A673 (cell line): ENCODE measurements at regions not wholly inside any gene's neighbourhood (a gene's known extent, or its start where the extent isn't known, plus 50 kb on each side); places are given as distances from the start of the nearest gene placed in this dataset.
"Not testable (repeated sequence)": the region's sequence is repeated elsewhere in the genome, so short reads cannot be mapped to it uniquely, and the experiment has no call there.

ENCODE experiments used
- BruUV-seq: library from RNA; stranded (reverse); fragments of 400-500 nt; replicated peaks from 2 replicates; lab custom pipeline; 2021; lab: Mats Ljungman, UMichigan
- CTCF ChIA-PET: fragments of 300-600 bp; sonication (Branson Sonifier 250); formaldehyde crosslinking; loops from one replicate; lab custom pipeline; 2022; ENCODE audit warnings: antibody characterized with exemption; lab: Charles Lee
- POLR2A ChIA-PET: fragments of 300-600 bp; sonication (Branson Sonifier 250); formaldehyde crosslinking; loops from one replicate; lab custom pipeline; 2022; ENCODE audit warnings: antibody characterized with exemption; ENCODE audit not compliant: low non-redundant PET; lab: Charles Lee
- DNase-seq: peaks from one replicate; pipeline ENCODE4 v3.0.0-alpha.2; 2015; ENCODE audit warnings: low spot score
- H3K27ac ChIP-seq: fragments of 200-600 bp; sonication (generic); 2 replicates; pipeline ENCODE4 v1.5.1; 2016; ENCODE audit warnings: mixed run types, low read depth, mild to moderate bottlenecking, mixed read lengths, antibody characterized with exemption, low read length; ENCODE audit not compliant: poor library complexity, severe bottlenecking
- H3K27me3 ChIP-seq: fragments of 200-600 bp; sonication (generic); replicated peaks from 2 replicates; pipeline ENCODE4 v1.6.1; 2017; ENCODE audit warnings: mixed run types, low read depth, mild to moderate bottlenecking, mixed read lengths, antibody characterized with exemption, low read length; ENCODE audit not compliant: insufficient read depth, poor library complexity
- H3K36me3 ChIP-seq: fragments of 200-600 bp; sonication (generic); 2 replicates; pipeline ENCODE4 v1.6.1; 2016; ENCODE audit warnings: mixed run types, mild to moderate bottlenecking, mixed read lengths, antibody characterized with exemption, low read length; ENCODE audit not compliant: insufficient read depth, poor library complexity, severe bottlenecking
- H3K4me1 ChIP-seq: fragments of 200-600 bp; sonication (generic); 2 replicates; pipeline ENCODE4 v1.6.1; 2017; ENCODE audit warnings: mixed run types, mild to moderate bottlenecking, mixed read lengths, antibody characterized with exemption, low read length; ENCODE audit not compliant: insufficient read depth, poor library complexity, severe bottlenecking
- H3K4me3 ChIP-seq: fragments of 200-600 bp; sonication (generic); 2 replicates; pipeline ENCODE4 v1.5.1; 2016; ENCODE audit warnings: low read depth, mixed run types, mild to moderate bottlenecking, mixed read lengths, low read length; ENCODE audit not compliant: poor library complexity, severe bottlenecking
- H3K9me3 ChIP-seq: fragments of 200-600 bp; sonication (generic); 2 replicates; pipeline ENCODE4 v1.6.1; 2016; ENCODE audit warnings: mixed run types, low read depth, mild to moderate bottlenecking, mixed read lengths, antibody characterized with exemption, low read length; ENCODE audit not compliant: poor library complexity, severe bottlenecking
- EZH2 ChIP-seq: fragments of 200-600 bp; sonication (generic); IDR thresholded peaks from 2 replicates; pipeline ENCODE4 v1.6.1; 2017; ENCODE audit warnings: borderline replicate concordance, low read depth, mild to moderate bottlenecking, mixed read lengths, antibody characterized with exemption, low read length; ENCODE audit not compliant: poor library complexity, severe bottlenecking
- intact Hi-C: fragments of 100-400 bp; cut with micrococcal nuclease; formaldehyde crosslinking; loops from one replicate; pipeline ENCODE4 v1.10.0; 2022; ENCODE audit not compliant: unreplicated experiment
- TF ChIP-seq, protein P1 (sequence below): fragments of 300-800, 200-600 bp; sonication (generic); conservative IDR thresholded peaks from 2 replicates; pipeline ENCODE4 v1.5.1; 2017; ENCODE audit warnings: low read depth, mild to moderate bottlenecking, antibody characterized with exemption, low read length, moderate library complexity, mixed read lengths

DNA sequence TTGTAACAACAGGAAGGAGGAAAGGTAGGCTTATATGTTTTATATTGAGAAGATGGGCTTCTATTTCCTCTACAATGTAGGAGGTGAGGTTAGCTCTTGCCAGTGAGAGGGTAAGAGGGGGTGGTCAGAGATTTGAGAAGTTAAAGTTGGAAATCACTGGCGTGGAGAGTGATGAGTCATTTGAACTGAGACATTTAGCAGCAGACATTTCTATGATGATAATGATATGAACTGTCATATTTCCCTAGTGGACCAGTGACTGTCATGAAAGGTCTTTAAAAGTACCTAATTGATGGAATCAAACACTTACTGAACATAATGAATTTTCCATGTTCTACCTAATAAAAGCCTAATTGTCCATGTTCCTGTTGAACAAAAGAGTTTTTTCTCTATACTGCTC lies 126.1 kb downstream of the FAM161A start:
- no peaks in the 10 kb centered on the region for H3K27me3 ChIP-seq
- ChIA-PET POLR2A (no interaction called here), CTCF (no interaction called here)
- intact Hi-C loops = no loop called here
- no TSS peak for BruUV-seq
- no peak overlapping the region for H3K27ac ChIP-seq
- no peaks in the 10 kb centered on the region for H3K36me3 ChIP-seq
- H3K9me3 ChIP-seq = peaks cover 3% of the 10 kb centered on the region
- DNase-seq = no peak
- TF ChIP-seq EZH2 = no peak
- TF ChIP-seq, protein P1, sequence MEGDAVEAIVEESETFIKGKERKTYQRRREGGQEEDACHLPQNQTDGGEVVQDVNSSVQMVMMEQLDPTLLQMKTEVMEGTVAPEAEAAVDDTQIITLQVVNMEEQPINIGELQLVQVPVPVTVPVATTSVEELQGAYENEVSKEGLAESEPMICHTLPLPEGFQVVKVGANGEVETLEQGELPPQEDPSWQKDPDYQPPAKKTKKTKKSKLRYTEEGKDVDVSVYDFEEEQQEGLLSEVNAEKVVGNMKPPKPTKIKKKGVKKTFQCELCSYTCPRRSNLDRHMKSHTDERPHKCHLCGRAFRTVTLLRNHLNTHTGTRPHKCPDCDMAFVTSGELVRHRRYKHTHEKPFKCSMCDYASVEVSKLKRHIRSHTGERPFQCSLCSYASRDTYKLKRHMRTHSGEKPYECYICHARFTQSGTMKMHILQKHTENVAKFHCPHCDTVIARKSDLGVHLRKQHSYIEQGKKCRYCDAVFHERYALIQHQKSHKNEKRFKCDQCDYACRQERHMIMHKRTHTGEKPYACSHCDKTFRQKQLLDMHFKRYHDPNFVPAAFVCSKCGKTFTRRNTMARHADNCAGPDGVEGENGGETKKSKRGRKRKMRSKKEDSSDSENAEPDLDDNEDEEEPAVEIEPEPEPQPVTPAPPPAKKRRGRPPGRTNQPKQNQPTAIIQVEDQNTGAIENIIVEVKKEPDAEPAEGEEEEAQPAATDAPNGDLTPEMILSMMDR = no peak
- no peaks in the 10 kb centered on the region for H3K4me1 ChIP-seq
- H3K4me3 ChIP-seq = no peak overlapping the region

DNA sequence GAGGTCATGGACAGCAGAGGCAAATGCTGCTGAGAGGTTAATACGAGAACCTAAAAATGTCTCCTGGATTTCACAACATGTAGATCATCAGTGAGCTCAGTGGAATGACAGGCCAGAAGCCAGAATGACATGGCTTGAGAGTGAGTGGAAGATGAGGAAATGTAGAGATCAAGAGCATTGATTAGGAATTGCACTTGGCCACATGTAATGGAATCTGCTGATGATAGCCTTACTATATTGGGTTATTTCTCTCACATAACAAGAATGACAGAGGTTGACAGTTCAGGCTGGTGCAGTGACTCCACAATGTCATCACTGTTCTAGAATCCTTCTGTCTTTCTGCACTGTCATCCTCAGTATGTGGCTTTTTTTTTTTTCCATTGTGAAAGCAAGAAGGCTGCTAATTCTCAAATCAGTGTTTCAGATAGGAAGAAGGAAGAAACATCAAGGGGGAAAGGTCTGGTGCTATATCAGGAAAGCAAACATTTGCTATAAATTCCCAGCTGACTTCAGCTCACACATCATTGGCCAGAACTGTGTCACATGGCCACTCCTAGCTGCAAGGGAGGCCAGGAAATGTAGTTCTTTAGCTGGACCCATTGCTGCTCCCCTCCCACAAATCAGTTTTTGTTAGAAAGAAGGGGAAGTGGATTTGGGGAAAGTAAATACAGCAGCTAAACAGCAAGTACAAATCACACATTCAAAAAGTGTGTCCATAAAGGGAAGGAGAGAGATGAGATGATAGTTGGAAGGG lies 127.2 kb downstream of the FAM161A start:
- TF ChIP-seq, protein P1 = no peak
- no peak for TF ChIP-seq EZH2
- DNase-seq = no peak
- Histone ChIP-seq H3K27me3 (no peaks in the 10 kb centered on the region), H3K4me1 (no peaks in the 10 kb centered on the region), H3K4me3 (no peak overlapping the region), H3K36me3 (no peaks in the 10 kb centered on the region), H3K27ac (no peak overlapping the region), H3K9me3 (peaks cover 3% of the 10 kb centered on the region)
- no TSS peak for BruUV-seq
- ChIA-PET CTCF (no interaction called here), POLR2A (no interaction called here)
- intact Hi-C loops = no loop called here

DNA sequence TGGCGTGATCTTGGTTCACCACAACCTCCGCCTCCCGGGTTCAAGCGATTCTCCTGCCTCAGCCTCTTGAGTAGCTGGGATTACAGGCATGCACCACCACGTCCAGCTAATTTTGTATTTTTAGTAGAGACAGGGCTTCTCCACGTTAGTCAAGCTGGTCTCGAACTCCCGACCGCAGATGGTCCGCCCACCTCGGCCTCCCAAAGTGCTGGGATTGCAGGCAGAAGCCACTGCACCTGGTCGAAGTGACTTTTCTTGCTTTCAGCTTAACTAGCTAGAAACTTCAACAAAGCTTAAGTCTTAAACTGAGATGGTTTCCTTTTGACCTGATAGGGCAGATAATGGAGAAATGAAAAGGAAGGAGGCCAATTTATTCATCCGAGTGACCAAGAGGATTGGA lies 130.5 kb downstream of the FAM161A start:
- H3K4me1 ChIP-seq, intact Hi-C loops, H3K27ac ChIP-seq, H3K36me3 ChIP-seq, BruUV-seq, H3K4me3 ChIP-seq, POLR2A ChIA-PET, DNase-seq, H3K9me3 ChIP-seq, H3K27me3 ChIP-seq: not testable (repeated sequence)
- CTCF ChIA-PET = interaction anchor here (0.6 kb wide), 1 partner anchor 686 kb away, joined by 4 read pairs; no protein-coding TSS in a partner anchor

DNA sequence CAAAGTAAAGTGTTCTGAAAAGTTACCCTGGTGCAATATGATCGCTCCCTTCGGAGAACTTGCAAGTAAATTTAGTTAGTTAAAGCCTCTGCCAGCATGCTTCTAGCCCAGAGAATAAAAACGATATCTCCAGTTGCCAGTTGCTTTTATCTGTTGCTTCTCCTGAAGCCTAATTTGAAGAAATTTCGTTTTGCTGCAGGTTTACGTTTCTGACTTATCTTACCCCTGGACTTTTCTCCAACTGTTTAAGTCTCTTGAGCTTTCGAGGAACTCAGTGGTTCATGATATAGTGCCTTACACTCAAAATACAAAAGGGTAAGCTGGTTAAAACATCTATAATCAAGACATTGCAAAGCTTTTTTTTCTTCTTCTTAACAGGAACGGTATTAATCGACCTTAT lies 131.1 kb downstream of the FAM161A start:
- no peak for DNase-seq
- POLR2A ChIA-PET = no interaction called here
- CTCF ChIA-PET = no interaction called here
- H3K9me3 ChIP-seq = peaks cover 3% of the 10 kb centered on the region
- no peaks in the 10 kb centered on the region for H3K36me3 ChIP-seq
- no peaks in the 10 kb centered on the region for H3K27me3 ChIP-seq
- H3K4me1 ChIP-seq = no peaks in the 10 kb centered on the region
- no peak overlapping the region for H3K27ac ChIP-seq
- BruUV-seq = no TSS peak
- TF ChIP-seq, protein P1 = no peak
- TF ChIP-seq EZH2 = no peak
- no peak overlapping the region for H3K4me3 ChIP-seq
- intact Hi-C loops = no loop called here
